DOHH2 (cell line): ENCODE measurements at regions not wholly inside any gene's neighbourhood (a gene's known extent, or its start where the extent isn't known, plus 50 kb on each side); places are given as distances from the start of the nearest gene placed in this dataset.

ENCODE experiments used
- CTCF ChIP-seq: fragments of 200-600 bp; sonication (generic); IDR thresholded peaks from one replicate; pipeline ENCODE4 v1.5.1; 2014; ENCODE audit warnings: antibody characterized with exemption, mild to moderate bottlenecking, low read depth, low read length; ENCODE audit not compliant: poor library complexity, severe bottlenecking
- EZH2phosphoT487 ChIP-seq: fragments of 200-600 bp; sonication (generic); IDR thresholded peaks from 2 replicates; pipeline ENCODE4 v1.6.1; 2017; ENCODE audit warnings: borderline replicate concordance, mild to moderate bottlenecking, antibody characterized with exemption, low read length, moderate library complexity, mixed read lengths

- TF ChIP-seq CTCF: no peak
- TF ChIP-seq EZH2phosphoT487: no peak
Measured at GRCh38 chr12:114992443-114992842, 308.5 kb upstream of the TBX3 start.
